BE2C (cell line): ENCODE measurements at regions not wholly inside any gene's neighbourhood (a gene's known extent, or its start where the extent isn't known, plus 50 kb on each side); places are given as distances from the start of the nearest gene placed in this dataset.
A peak's percentile ranks its signal among the peaks of the same experiment; 100 is the strongest.

Experiments
- DNase-seq: peaks from one replicate; pipeline ENCODE4 v3.0.0-alpha.2; 2020
- H3K27me3 ChIP-seq: fragments of 250-450 bp; sonication (Bioruptor Pico); 2 replicates; pipeline ENCODE4 v1.5.1; 2020; ENCODE audit warnings: mild to moderate bottlenecking
- H3K36me3 ChIP-seq: fragments of 250-450 bp; sonication (Bioruptor Pico); 2 replicates; pipeline ENCODE4 v1.5.1; 2020; ENCODE audit warnings: mild to moderate bottlenecking
- H3K4me1 ChIP-seq: fragments of 250-450 bp; sonication (Bioruptor Pico); 2 replicates; pipeline ENCODE4 v1.5.1; 2020
- H3K4me3 ChIP-seq: 2 replicates; pipeline ENCODE4 v1.5.1; 2011; ENCODE audit warnings: low read depth, low read length
- H3K9me3 ChIP-seq: fragments of 250-450 bp; sonication (Bioruptor Pico); 2 replicates; pipeline ENCODE4 v1.5.1; 2020
- TF ChIP-seq, protein P1 (sequence below): IDR thresholded peaks from 2 replicates; pipeline ENCODE4 v1.5.1; 2012; ENCODE audit warnings: mild to moderate bottlenecking, low read depth, low read length

DNA sequence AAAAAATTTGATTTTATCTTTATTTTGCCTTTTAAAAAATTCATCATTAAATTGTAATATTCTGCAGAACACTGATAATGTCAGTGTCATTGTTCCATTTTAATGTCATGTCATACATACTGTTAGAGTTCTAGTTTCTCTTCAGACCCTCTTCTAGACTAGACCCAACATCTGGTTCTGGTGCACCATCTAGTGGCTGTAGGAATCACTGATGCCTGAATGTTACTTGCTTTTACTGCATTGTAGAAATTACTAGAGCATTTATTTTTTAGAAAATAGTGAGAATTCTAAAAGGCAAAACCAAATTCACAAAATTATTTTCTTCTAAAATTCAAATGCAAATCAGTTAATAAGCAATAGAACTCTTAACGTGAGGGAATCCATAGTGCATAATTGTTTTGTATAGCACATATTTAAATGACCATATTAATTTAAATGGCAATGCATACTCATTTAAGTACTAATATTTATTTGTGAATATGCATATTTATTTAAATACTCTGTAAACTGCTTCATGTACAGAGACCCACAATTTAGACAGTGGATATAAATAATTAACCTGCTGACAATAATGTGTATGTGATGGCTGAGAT, 425.7 kb downstream of the KLF12 start:
- TF ChIP-seq, protein P1, sequence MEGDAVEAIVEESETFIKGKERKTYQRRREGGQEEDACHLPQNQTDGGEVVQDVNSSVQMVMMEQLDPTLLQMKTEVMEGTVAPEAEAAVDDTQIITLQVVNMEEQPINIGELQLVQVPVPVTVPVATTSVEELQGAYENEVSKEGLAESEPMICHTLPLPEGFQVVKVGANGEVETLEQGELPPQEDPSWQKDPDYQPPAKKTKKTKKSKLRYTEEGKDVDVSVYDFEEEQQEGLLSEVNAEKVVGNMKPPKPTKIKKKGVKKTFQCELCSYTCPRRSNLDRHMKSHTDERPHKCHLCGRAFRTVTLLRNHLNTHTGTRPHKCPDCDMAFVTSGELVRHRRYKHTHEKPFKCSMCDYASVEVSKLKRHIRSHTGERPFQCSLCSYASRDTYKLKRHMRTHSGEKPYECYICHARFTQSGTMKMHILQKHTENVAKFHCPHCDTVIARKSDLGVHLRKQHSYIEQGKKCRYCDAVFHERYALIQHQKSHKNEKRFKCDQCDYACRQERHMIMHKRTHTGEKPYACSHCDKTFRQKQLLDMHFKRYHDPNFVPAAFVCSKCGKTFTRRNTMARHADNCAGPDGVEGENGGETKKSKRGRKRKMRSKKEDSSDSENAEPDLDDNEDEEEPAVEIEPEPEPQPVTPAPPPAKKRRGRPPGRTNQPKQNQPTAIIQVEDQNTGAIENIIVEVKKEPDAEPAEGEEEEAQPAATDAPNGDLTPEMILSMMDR: peak; percentile 96
- H3K27me3 ChIP-seq: no peaks in the 10 kb centered on the region
- no peaks in the 10 kb centered on the region for H3K36me3 ChIP-seq
- peak; percentile 64 for DNase-seq
- no peak overlapping the region for H3K4me3 ChIP-seq
- no peaks in the 10 kb centered on the region for H3K9me3 ChIP-seq
- H3K4me1 ChIP-seq: no peaks in the 10 kb centered on the region

DNA sequence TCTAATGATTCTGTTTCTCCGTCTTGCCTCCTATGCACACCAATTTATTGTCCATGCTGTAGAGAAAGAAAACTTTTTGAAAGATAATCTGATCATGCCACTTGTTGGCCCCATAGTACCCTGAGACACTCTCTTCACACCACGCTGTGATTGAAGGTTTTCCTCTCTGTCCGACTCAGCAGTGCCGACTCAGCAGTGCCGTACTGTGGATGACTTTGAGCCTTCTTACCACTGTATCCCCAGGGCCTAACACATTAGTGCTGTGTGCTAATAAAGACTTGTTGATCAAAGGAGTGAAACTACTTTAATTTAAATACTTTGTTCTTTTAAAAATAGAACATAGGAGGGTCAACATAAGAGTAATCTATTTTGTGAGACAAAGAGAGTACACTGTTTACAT, 429.6 kb downstream of the KLF12 start:
- Histone ChIP-seq H3K27me3 (no peaks in the 10 kb centered on the region), H3K36me3 (no peaks in the 10 kb centered on the region), H3K4me3 (no peak overlapping the region), H3K4me1 (no peaks in the 10 kb centered on the region), H3K9me3 (no peaks in the 10 kb centered on the region)
- TF ChIP-seq, protein P1: no peak
- DNase-seq: no peak

DNA sequence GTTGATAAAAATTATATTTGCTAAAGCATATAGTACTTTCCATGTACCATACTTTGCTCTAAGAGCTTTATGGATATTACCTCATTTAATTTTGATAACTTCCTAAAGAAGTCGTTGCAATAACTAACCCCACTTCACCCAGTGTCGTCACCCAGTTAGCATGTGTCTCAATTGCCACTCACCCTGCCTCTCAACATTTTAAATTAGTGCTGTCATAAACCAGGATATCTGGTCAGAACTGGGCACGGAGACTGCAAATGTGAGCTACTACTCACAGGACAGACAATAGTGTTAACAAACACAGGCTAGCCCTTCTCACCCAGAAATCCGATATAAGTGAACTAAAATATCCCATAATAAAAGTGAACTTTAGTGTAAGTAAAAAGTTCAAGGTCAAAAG, 430.6 kb downstream of the KLF12 start:
- Histone ChIP-seq H3K4me3 (no peak overlapping the region), H3K4me1 (no peaks in the 10 kb centered on the region), H3K9me3 (no peaks in the 10 kb centered on the region), H3K27me3 (no peaks in the 10 kb centered on the region), H3K36me3 (no peaks in the 10 kb centered on the region)
- TF ChIP-seq, protein P1: no peak
- no peak for DNase-seq

- Histone ChIP-seq H3K36me3 (no peaks in the 10 kb centered on the region), H3K4me1 (no peaks in the 10 kb centered on the region), H3K9me3 (no peaks in the 10 kb centered on the region), H3K27me3 (no peaks in the 10 kb centered on the region), H3K4me3 (no peak overlapping the region)
- TF ChIP-seq, protein P1: no peak
- DNase-seq: no peak
These were observed 431.7 kb downstream of the KLF12 start for GRCh38 chr13:73702419-73703071.

DNA sequence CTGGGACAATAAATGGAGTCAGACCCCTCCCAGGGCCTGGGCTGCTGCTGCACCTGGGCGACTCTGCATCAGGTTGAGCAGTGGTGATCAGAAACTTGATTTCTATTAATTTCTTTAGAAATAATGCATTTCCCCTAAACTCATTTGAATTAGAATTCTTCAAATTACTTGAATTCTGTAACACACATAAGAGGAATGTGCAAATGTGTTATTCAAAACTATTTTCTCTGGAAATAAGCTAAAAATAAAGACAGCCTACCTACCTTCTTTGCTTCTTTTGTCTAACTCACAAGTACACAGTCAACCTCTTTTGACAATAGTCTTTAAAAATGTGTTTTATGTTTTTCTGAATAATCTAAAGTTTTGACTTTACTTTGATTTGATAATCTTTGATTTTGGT, 433.0 kb downstream of the KLF12 start:
- no peaks in the 10 kb centered on the region for H3K9me3 ChIP-seq
- H3K27me3 ChIP-seq: no peaks in the 10 kb centered on the region
- TF ChIP-seq, protein P1: no peak
- no peak overlapping the region for H3K4me3 ChIP-seq
- H3K36me3 ChIP-seq: no peaks in the 10 kb centered on the region
- no peak for DNase-seq
- no peaks in the 10 kb centered on the region for H3K4me1 ChIP-seq

- Histone ChIP-seq H3K4me1 (no peaks in the 10 kb centered on the region), H3K36me3 (no peaks in the 10 kb centered on the region), H3K9me3 (no peaks in the 10 kb centered on the region), H3K4me3 (no peak overlapping the region), H3K27me3 (no peaks in the 10 kb centered on the region)
- TF ChIP-seq, protein P1: no peak
- DNase-seq: no peak
These were observed 435.3 kb downstream of the KLF12 start for GRCh38 chr13:73698859-73699258.
